HS-27A (cell line): ENCODE measurements at regions not wholly inside any gene's neighbourhood (a gene's known extent, or its start where the extent isn't known, plus 50 kb on each side); places are given as distances from the start of the nearest gene placed in this dataset.
"Not testable (repeated sequence)": the region's sequence is repeated elsewhere in the genome, so short reads cannot be mapped to it uniquely, and the experiment has no call there.

Source experiments
- DNase-seq: peaks from one replicate; pipeline ENCODE4 v3.0.0-alpha.2; 2012; ENCODE audit warnings: low read depth, missing footprints

DNA sequence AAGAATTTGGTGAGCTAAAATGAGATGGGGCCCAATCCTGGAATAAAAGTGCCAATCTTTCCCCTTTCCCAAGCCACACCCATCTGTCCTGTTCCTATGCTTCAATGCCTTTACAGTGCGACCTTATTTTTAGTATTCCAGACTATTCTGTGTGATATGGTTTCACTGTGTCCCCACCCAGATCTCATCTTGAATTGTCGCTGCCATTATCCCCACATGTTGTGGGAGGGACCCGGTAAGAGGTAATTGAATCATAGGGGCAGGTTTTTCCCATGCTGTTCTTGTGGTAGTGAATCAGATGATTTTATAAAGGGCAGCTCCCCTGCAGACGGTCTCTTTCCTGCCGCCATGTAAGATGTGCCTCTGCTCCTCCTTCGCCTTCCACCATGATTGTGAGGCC is 129.3 kb upstream of the KIF26B start:
- no peak for DNase-seq

DNA sequence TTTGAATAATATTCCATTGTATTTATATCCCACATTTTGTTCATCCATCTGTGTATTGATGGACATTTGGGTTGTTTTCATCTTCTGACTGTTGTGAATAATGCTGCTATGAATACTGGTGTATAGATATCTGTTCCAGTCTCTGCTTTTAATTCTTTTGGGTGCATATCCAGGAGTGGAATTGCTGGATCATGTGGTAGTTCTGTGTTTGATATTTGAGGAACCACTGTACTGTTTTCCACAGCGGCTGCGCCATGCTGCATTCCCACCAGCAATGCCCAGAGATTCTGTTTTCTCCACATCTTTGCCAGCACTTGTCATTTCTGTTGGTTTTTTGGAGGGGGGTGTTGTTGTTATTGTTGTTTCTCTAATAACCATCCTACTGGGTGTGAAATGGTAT is 131.6 kb upstream of the KIF26B start:
- no peak for DNase-seq

DNA sequence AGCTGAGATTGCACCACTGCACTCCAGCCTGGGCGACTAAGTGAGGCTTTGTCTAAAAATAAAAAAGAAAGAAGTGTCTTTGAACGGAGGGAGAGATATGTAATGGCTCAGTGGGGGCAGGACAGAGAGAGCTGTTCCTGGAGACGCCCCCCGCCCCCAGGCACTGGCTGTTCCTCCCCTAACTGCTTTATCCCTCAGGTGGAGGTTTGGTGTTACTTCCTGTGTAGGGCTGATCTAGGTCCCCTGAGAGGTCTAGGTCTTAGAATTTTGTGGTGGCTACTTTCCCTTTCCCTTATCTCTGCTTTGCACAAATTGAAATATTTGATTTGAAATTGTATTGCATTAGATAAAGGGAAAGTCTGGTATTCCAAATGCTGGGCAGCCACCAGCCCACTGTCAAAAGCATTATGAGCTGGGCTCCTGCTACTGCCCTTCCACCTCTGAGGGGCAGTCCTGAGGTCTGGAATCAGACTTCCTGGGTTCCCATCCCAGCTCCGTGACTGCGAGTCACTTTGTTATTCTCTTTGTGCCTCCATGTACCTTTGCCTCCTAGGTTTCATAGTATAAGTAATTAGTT is 134.8 kb upstream of the KIF26B start:
- DNase-seq: no peak

DNA sequence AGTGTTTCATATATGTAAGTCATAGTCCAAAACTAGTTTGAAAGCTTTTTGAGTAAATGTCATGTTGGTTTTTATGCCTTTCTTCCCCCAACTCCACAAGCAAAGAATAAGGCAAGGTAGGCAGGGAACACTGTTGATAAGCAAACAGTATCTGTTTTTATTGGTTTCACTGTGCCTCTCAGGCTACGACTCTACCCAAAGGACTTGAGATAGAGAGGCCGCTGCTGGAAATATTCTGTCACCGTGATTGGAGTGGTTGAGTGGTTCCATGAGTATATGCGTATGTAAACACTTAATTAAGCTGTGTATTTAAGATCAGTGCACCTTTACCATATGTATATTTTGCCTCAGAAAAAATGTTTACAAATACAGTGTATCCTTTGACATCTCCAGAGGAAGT is 138.1 kb upstream of the KIF26B start:
- no peak for DNase-seq

DNA sequence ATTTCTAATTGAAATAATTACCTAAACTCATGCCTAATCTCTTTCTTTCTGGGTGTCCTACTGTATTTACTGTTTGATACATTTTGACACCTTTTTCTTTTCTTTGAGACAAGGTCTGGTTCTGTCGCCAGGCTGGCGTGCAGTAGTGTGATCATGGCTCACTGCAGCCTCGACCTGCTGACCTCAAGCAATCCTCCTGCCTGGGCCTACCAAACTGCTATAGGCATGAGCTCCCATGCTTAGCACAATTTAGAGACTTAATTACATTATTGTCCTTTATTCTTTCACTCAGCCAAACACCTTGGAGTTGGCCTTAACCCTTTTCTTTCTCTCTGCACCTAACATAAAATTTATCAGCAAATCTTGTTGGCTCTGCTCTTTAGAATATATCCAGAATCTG is 139.8 kb upstream of the KIF26B start:
- no peak for DNase-seq

DNA sequence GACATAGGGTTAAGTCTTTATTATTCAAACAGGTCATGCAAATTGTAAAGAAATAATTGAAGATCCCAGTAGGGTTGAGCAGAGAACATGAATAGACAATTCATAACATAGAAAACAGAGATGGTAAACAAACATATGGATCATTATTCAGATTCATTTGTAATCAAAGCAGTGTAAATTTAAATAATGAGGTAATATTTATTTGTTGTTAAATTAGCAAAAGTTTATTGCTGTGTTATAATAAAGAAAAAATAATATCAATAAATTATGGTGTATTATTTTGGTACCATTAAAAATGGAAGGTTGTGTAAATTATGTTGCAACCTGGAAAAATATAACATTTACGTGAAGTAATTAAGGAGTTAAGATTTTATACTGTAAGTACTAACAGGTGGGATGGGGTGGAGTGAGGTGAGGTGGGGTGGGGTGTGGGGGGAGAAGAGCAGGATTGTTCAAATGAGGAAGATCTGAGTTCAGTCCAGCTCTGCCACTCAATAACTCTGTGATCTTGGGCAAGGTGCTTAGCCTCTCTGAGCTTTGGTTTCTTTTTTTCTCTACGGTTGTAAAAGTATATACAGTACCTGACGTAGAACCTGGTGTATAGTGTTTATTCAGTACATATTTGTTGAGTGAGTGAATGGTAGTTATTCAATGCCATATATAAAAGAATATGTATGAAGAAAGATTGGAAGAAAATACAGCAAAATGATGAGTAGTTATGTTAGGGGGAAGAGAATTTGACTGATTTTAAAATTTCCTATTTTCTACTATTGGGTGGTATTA is 140.3 kb upstream of the KIF26B start:
- no peak for DNase-seq

DNA sequence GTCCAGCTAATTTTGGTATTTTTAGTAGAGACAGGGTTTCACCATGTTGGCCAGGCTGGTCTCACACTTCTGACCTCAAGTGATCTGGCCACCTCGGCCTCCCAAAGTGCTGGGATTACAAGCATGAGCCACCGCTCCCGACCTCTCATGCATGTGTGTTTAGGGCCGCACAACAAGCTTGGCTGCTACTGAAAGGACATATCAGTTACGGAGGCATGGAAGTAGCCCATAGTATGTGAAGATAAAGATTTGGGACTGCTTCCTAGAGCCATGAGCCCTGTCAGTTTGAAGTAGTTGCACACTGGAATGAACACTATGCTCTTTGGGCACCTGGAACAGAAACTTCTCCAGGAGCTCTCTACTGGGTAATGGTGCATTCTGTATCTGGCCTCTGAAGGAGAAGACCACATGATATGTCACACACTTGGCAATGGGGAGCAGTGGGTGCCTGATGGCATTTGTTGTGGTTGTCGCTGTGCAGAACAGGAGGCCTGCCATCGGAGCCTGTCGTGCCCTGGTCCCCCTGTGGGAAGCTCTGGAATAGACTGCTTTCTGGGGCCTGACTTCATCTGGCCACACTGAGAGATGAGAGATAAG is 144.7 kb upstream of the KIF26B start:
- DNase-seq: no peak

DNA sequence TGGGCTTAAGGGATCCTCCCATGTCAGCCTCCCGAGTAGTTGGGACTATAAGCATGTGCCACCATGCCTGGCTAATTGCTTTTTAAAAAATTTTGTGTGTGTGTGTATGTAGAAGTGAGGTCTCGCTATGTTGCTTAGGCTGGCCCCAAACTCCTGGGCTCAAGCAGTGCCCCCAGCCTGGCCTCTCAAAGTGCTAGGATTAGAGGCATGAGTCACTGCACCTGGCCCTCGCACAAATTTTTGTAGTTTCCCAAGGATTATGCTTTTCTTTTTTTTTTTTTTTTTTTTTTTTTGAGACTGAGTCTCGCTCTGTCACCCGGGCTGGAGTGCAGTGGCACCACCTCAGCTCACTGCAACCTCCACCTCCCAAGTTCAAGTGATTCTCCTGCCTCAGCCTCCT is 144.4 kb upstream of the HNRNPU start:
- DNase-seq: no peak

DNA sequence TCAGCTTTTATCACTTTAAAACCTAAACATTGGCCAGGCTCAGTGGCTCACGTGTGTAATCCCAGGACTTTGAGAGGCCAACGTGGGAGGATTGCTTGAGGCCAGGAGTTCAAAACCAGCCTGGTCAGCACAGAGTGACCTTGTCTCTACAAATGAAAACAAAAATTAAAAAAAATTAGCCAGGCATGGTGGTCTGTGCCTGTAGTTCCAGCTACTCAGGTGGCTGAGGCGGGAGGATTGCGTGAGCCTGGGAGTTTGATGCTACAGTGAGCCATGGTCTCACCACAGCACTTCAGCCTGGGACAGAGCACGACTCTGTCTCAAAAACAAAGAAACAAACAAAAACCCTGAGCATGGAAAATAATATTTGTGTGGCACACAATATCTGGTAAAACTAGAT is 143.5 kb upstream of the HNRNPU start:
- no peak for DNase-seq

DNA sequence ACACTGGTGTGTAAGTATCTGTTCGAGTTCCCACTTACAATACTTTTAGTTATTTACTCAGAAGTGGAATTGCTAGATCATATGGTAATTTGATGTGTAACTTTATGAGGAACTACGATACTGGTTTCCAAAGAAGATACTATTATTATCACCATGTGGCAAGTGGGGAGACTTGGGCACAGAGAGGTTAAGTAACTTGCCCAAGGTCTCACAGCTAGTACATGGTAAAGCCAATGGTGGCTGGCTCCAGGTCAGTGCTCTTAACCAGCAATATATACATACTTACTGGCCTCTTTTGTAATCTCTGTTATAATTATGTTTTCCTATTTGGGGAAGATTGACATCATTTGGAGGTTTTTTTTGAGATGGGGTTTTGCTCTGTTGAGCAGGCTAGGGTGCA is 138.9 kb upstream of the HNRNPU start:
- DNase-seq: no peak

DNA sequence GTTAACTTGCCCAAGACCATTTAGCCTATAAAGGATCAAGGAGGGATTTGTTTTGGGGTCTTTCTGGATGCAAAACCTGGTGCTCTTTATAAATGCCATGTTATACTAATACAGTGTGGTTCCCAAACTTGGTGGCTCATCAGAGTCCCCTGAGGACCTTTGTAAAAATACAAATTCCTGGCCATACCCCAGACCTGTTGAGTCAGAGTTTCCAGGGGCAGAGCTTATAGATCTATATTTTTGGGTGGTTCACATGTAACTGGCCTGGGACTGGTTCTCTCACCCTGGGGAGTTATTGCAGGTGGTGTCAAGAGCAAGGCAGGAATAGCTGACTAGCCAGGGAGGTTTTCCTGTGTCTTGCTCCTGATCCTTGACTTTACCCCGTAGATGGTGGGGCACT is 136.9 kb upstream of the HNRNPU start:
- no peak for DNase-seq

DNA sequence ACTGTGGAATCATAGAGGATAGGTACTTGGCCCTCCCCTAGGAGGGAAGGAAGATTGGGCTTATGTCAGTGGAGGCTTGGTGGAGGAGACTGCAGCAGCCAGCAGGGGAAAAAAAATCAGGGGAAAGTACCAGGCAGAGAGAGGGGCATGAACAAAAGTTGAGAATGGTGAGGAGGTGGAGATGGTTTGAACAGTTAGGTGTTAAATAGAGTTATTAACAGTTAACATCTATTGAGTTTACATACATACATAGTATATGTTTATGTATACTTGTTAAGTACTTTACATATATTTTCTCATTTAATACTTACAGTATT is 136.5 kb upstream of the HNRNPU start:
- DNase-seq: no peak

DNA sequence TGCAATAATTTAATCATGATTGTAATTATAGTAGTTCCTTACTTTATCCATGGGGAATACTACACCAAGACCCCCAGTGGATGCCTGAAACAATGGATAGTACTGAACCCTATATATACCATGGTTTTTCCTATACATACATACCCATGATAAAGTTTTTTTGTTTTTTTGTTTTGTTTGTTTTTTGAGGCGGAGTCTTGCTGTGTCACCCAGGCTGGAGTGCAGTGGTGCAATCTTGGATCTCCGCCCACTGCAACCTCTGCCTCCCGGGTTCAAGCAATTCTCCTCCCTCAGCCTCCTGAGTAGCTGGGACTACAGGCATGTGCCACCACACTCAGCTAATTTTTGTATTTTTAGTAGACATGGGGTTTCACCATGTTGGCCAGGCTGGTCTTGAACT is 135.3 kb upstream of the HNRNPU start:
- not testable (repeated sequence) for DNase-seq

DNA sequence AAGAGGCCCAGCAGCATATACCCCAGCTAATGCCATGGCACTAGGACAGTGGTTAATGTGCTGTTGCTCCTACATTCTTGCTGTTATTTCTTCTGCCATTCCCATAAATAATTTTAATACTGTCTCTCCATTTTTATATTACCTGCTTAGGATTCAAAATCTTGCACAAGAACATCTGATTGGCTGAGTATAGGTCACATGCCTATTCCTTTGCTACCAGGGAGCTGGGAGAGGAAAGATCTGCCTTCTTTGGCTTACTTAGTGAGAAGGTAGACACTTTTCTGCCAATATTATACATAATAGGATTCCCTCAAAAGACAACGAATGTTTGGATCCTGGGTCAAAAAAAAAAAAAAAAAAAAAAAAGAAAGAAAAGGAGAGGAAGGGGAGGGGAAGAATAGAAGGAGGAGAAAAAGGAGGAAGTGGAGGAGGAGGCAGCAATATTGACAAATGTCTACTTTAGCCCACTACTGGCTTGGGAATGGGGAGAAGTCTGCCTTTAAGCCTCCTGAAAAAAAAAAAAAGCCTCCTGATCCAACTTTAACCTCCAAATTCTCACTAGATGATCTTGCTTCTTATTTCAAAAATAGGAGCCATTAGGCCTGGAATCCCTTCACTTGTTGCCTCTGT is 134.5 kb upstream of the HNRNPU start:
- DNase-seq: no peak

DNA sequence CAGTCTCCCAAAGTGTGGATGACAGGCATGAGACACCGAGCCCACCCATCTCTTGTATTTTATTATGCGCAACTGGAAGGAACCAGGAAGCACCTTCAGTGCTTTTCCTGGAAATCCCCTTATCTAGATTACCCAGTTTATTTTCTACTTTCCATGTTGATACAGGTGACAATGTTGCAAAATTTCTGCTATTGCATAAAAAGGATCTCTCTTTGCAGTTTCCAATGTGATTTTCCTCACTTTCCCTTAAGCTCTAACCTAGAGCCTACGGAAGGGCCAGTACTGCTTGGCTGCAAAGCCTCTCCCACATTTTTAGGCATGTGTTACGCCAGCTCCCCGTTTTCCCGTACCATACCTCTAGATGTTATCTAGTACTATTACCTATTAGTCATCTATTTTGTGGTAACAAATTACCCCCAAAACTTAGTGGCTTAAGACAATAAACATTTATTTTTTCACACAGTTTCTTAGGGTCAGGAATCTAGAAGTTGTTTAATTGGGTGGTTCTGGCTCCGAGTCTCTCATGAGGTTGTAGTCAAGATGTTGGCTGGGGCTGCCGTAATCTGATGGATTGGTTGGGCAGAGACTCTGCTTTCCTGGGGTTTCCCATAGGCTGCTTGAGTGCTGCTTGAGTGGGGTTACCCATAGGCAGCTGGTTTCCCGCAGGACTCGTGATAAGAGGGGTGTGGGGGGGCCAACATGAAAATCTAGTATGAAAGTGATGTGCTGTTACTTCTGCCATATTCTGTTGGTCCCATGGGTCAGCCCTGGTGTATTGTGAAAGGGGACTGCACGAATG is 131.5 kb upstream of the HNRNPU start:
- no peak for DNase-seq

DNA sequence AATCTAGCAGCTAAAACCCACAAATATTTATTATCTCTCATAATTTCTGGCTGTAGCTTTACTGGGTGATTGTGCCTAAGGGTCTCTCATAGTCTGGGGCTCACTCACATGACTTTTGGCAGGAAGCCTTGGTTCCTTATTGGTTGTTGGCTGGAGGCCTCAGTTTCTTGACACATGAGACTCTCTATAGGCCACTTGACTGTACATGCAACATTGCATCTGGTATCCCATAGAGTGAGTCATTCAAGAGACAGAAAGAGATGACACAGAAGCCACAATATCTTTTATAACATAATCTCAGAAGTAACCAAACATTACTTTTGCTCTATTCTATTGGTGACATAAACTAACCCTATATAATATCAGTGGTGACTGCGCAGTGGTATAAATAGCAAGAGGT is 128.5 kb upstream of the HNRNPU start:
- DNase-seq: no peak

DNA sequence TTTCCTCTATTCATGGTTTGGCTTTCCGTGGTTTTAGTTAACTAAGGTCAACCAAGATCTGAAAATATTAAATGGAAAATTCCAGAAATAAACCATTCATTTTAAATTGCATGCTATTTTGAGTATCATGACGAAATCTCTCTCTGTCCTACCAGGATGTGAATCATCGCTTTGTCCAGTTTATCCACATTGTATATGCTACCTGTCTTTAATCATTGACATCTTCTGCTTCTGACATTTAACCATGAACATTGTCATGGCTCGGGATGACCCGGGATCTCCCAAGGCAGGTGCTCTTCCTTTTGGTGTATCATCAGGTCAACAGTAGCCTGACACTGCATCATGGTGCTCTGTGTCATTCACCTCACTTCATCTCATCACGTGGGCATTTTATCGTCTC is 125.5 kb upstream of the HNRNPU start:
- DNase-seq: no peak

DNA sequence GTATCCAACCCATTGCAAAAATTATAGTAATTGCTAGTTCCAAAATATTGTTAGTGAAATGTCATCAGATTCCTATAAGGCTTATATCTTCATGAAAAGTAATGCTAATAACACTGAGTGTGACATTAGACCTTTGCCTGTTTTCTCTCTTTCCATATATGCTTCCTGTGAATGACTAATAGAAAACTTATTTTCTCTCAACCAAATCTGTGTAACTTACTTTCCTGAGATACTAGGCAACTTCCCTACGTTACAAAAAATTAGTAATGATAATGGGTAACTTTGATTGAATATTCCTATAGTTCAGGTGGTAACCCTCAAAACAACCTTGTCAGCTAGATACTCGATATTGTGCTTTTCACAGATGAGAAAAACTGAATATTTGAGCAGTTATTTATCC is 124.2 kb upstream of the HNRNPU start:
- DNase-seq: no peak

DNA sequence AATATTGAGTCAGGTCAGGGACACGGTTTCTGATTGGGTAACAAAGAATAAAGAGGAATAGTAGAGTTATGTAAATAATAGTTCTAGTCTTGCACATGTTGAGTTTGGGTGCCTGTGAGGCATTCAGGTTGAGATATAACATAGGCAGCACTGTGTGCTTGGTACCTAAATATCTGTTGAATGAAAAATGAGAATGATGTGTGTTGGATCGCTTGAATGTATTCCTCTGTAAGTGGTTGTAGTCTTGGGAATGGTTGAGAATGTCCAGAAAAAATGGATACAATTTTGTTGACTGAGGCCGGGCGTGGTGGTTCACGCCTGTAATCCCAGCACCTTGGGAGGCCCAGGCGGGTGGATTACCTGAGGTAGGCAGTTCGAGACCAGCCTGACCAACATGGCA is 116.3 kb upstream of the HNRNPU start:
- no peak for DNase-seq

DNA sequence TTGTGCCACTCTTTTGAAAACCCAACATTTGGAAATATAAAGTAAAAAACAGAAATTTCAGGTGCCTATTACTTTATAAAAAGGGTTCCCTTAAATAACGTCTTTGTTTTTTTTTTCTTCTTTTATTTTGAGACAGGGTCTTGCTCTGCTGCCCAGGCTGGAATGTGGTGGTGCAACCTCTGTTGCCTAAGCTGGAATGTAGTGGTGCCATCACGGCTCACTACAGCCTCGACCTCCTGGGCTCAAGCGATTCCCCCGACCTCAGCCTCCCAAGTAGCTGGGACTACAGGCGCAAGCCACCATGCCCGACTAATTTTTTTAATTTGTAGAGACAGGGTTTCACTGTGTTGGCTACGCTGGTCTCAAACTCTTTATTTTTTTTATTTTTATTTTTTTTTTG is 110.2 kb upstream of the HNRNPU start:
- no peak for DNase-seq

DNA sequence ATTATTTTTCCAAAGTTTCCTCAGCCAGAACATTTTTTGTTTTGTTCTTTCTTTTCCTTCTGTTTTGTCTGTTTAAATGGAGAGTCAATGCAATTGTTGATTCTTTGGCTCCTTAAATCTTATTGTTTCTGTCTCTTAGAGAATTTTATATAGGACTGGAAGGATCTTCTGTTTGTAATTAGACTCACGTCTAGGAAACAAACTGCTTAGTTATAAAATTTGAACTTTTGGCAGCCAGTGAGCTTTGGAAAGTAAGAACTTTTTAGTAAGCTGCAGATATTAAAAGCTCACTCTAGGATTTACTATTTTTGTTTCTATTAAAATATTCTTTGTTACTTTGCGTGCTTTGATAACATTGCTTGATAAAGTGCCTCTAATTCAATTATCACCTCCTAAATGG is 109.8 kb upstream of the HNRNPU start:
- no peak for DNase-seq

DNA sequence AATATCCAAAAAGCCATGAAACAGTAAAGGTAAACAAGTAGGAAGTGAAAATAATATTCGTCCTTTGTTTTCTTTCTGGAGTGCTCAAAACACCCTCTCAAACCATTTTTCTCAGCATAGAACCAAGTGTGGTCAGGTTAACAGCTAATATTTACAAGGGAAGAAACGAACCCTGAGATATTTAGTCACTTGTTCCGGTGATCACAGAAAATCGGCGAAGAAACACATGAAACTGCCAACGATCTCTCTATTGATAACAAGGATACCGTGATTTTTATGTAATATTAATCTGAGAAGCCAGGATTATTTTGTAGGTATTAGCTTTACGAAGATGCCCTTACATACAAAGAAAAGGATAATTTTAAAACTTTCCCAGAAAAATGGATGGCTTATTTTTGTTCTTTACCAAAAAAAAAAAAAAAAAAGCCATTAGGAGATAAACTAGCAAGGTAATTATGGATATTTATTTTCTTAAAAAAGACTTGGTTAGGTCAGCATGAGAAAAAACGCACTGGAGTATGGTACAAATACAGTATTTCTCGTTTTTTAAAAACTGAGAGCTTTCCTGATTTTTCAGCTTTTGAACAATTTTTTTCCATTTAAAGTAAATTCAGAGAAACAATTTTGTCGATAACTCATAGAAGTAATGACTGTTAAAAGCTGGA is 107.3 kb upstream of the HNRNPU start:
- DNase-seq: no peak
